ENCODE measurements at regions not wholly inside any gene's neighbourhood (a gene's known extent, or its start where the extent isn't known, plus 50 kb on each side); places are given as distances from the start of the nearest gene placed in this dataset.

GRCh38 chr7:12993025-12993424, 305.6 kb downstream of the ARL4A start:
- DNase-seq, result no peak
- H3K36me3 ChIP-seq (ENCODE audit: insufficient read depth, low read length), result no peaks in the 10 kb centered on the region
- no peaks in the 10 kb centered on the region for H3K4me1 ChIP-seq (ENCODE audit: low read length)
- no peaks in the 10 kb centered on the region for H3K9me2 ChIP-seq (replicated peaks; ENCODE audit: insufficient read depth, low read length)
- no peaks in the 10 kb centered on the region for H4K20me1 ChIP-seq (ENCODE audit: insufficient read depth, low read depth, low read length)
- H3K4me3 ChIP-seq (ENCODE audit: low read length), result no peak overlapping the region
- no peaks in the 10 kb centered on the region for H3K27me3 ChIP-seq (ENCODE audit: low read length)
- H3K9me3 ChIP-seq (ENCODE audit: low read length), result no peaks in the 10 kb centered on the region
- no peaks in the 10 kb centered on the region for H3K79me2 ChIP-seq (ENCODE audit: low read length)
- no peak overlapping the region for H3K9ac ChIP-seq (ENCODE audit: low read length)
- no peak overlapping the region for H3K27ac ChIP-seq (ENCODE audit: low read length)
- H2AFZ ChIP-seq (ENCODE audit: low read length), result no peak overlapping the region
- no peak overlapping the region for H3K4me2 ChIP-seq (ENCODE audit: low read depth, low read length, poor library complexity, severe bottlenecking)

GRCh38 chr7:12995912-12996469, 308.6 kb downstream of the ARL4A start:
- H3K9me2 ChIP-seq (replicated peaks; ENCODE audit: insufficient read depth, low read length), result no peaks in the 10 kb centered on the region
- H3K9ac ChIP-seq (ENCODE audit: low read length), result no peak overlapping the region
- no peaks in the 10 kb centered on the region for H3K79me2 ChIP-seq (ENCODE audit: low read length)
- H3K27me3 ChIP-seq (ENCODE audit: low read length), result no peaks in the 10 kb centered on the region
- H2AFZ ChIP-seq (ENCODE audit: low read length), result no peak overlapping the region
- no peaks in the 10 kb centered on the region for H3K9me3 ChIP-seq (ENCODE audit: low read length)
- H3K4me2 ChIP-seq (ENCODE audit: low read depth, low read length, poor library complexity, severe bottlenecking), result no peak overlapping the region
- no peaks in the 10 kb centered on the region for H3K36me3 ChIP-seq (ENCODE audit: insufficient read depth, low read length)
- no peaks in the 10 kb centered on the region for H3K4me1 ChIP-seq (ENCODE audit: low read length)
- no peak overlapping the region for H3K4me3 ChIP-seq (ENCODE audit: low read length)
- H3K27ac ChIP-seq (ENCODE audit: low read length), result no peak overlapping the region
- DNase-seq, result no peak
- no peaks in the 10 kb centered on the region for H4K20me1 ChIP-seq (ENCODE audit: insufficient read depth, low read depth, low read length)

DNA sequence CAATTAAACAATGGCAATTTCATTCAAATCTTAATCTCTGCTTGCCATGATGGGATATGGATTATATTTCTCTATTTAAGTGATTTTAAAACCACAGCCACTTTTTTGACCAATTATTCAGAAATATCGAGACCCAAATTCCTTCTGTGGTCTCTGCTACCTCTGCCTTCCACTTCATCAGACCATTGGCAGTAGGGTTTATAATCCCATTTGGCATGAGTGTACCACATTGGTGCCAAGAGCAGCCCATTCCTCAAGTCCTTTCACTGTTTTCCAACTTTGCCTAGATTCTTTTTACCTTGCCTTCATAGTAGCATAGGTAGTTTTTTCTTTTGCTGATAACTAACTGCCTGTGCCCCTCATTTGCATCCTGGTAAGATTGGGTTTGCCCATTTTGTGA, 319.9 kb downstream of the ARL4A start:
- Histone ChIP-seq H3K36me3 (ENCODE audit: insufficient read depth, low read length) (no peaks in the 10 kb centered on the region), H3K4me2 (ENCODE audit: low read depth, low read length, poor library complexity, severe bottlenecking) (no peak overlapping the region), H3K27ac (ENCODE audit: low read length) (no peak overlapping the region), H4K20me1 (ENCODE audit: insufficient read depth, low read depth, low read length) (no peaks in the 10 kb centered on the region), H3K79me2 (ENCODE audit: low read length) (no peaks in the 10 kb centered on the region), H3K9ac (ENCODE audit: low read length) (no peak overlapping the region), H3K9me3 (ENCODE audit: low read length) (no peaks in the 10 kb centered on the region), H2AFZ (ENCODE audit: low read length) (no peak overlapping the region), H3K9me2 (replicated peaks; ENCODE audit: insufficient read depth, low read length) (no peaks in the 10 kb centered on the region), H3K4me3 (ENCODE audit: low read length) (no peak overlapping the region), H3K4me1 (ENCODE audit: low read length) (no peaks in the 10 kb centered on the region), H3K27me3 (ENCODE audit: low read length) (no peaks in the 10 kb centered on the region; the same call in 1 of the 2 replicates)
- no peak for DNase-seq

- Histone ChIP-seq H2AFZ (ENCODE audit: low read length) (no peak overlapping the region), H3K4me2 (ENCODE audit: low read depth, low read length, poor library complexity, severe bottlenecking) (no peak overlapping the region), H3K9me3 (ENCODE audit: low read length) (no peaks in the 10 kb centered on the region), H3K27me3 (ENCODE audit: low read length) (no peaks in the 10 kb centered on the region; the same call in 1 of the 2 replicates), H3K79me2 (ENCODE audit: low read length) (no peaks in the 10 kb centered on the region), H3K9ac (ENCODE audit: low read length) (no peak overlapping the region), H3K4me1 (ENCODE audit: low read length) (no peaks in the 10 kb centered on the region), H3K36me3 (ENCODE audit: insufficient read depth, low read length) (no peaks in the 10 kb centered on the region), H3K27ac (ENCODE audit: low read length) (no peak overlapping the region), H4K20me1 (ENCODE audit: insufficient read depth, low read depth, low read length) (no peaks in the 10 kb centered on the region), H3K9me2 (replicated peaks; ENCODE audit: insufficient read depth, low read length) (no peaks in the 10 kb centered on the region), H3K4me3 (ENCODE audit: low read length) (no peak overlapping the region)
- no peak for DNase-seq
Measured at GRCh38 chr7:13009517-13009916, 322.1 kb downstream of the ARL4A start.

GRCh38 chr7:13014011-13014410, 326.6 kb downstream of the ARL4A start:
- Histone ChIP-seq H3K9me2 (replicated peaks; ENCODE audit: insufficient read depth, low read length) (no peaks in the 10 kb centered on the region), H3K27me3 (ENCODE audit: low read length) (no peaks in the 10 kb centered on the region), H4K20me1 (ENCODE audit: insufficient read depth, low read depth, low read length) (no peaks in the 10 kb centered on the region), H3K9me3 (ENCODE audit: low read length) (no peaks in the 10 kb centered on the region), H3K4me1 (ENCODE audit: low read length) (no peaks in the 10 kb centered on the region), H3K36me3 (ENCODE audit: insufficient read depth, low read length) (no peaks in the 10 kb centered on the region), H3K4me3 (ENCODE audit: low read length) (no peak overlapping the region), H3K9ac (ENCODE audit: low read length) (no peak overlapping the region), H3K4me2 (ENCODE audit: low read depth, low read length, poor library complexity, severe bottlenecking) (no peak overlapping the region), H2AFZ (ENCODE audit: low read length) (no peak overlapping the region), H3K79me2 (ENCODE audit: low read length) (no peaks in the 10 kb centered on the region), H3K27ac (ENCODE audit: low read length) (no peak overlapping the region)
- DNase-seq, result no peak

GRCh38 chr7:13016036-13016581, 328.7 kb downstream of the ARL4A start:
- no peak overlapping the region for H3K4me2 ChIP-seq (ENCODE audit: low read depth, low read length, poor library complexity, severe bottlenecking)

DNA sequence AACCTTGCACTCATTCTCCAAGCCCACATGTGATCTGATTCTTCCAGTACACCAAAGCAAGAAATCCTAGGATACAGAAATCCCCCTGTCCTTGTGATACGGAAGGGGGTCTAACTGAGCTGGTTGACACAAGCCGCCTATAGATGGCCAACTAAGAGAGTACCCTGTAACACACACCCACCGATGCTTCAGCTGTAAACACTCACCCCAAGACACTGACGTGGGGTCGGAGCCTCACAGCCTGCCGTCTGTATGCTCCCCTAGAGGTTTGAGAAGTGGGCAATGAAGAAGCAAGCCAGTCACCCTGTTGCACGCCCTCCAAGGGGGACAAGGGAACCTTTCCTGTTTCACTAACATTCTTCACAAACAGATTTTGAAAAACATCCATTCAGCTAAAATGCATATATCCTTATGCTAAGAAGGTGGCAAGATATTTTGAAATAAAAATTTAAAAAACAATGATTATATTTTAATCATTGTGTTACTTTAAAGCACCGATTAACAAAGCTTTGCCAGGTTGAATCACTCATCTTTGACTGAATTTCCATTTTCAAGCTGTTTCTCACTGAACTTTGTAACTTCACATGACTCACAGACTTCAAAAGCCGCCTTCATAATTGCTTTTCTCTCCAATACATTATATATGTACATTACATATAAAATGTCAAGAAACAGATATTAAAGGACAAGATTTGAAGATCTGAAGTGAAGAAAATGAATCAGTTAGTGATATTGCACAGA, 329.3 kb downstream of the ARL4A start:
- Histone ChIP-seq H3K4me3 (ENCODE audit: low read length) (no peak overlapping the region), H3K27ac (ENCODE audit: low read length) (no peak overlapping the region), H2AFZ (ENCODE audit: low read length) (no peak overlapping the region), H3K4me1 (ENCODE audit: low read length) (no peaks in the 10 kb centered on the region), H4K20me1 (ENCODE audit: insufficient read depth, low read depth, low read length) (no peaks in the 10 kb centered on the region), H3K36me3 (ENCODE audit: insufficient read depth, low read length) (no peaks in the 10 kb centered on the region), H3K9me3 (ENCODE audit: low read length) (no peaks in the 10 kb centered on the region), H3K4me2 (ENCODE audit: low read depth, low read length, poor library complexity, severe bottlenecking) (no peak overlapping the region), H3K9me2 (replicated peaks; ENCODE audit: insufficient read depth, low read length) (no peaks in the 10 kb centered on the region), H3K27me3 (ENCODE audit: low read length) (no peaks in the 10 kb centered on the region), H3K9ac (ENCODE audit: low read length) (no peak overlapping the region), H3K79me2 (ENCODE audit: low read length) (no peaks in the 10 kb centered on the region)
- no peak for DNase-seq

More at GRCh38 chr7:13016036-13016581, 328.7 kb downstream of the ARL4A start:
- no peak overlapping the region for H3K4me3 ChIP-seq (ENCODE audit: low read length)
- H3K79me2 ChIP-seq (ENCODE audit: low read length), result no peaks in the 10 kb centered on the region
- no peaks in the 10 kb centered on the region for H3K4me1 ChIP-seq (ENCODE audit: low read length)
- H4K20me1 ChIP-seq (ENCODE audit: insufficient read depth, low read depth, low read length), result no peaks in the 10 kb centered on the region
- DNase-seq, result no peak
- H3K27ac ChIP-seq (ENCODE audit: low read length), result no peak overlapping the region
- H3K36me3 ChIP-seq (ENCODE audit: insufficient read depth, low read length), result no peaks in the 10 kb centered on the region
- H2AFZ ChIP-seq (ENCODE audit: low read length), result no peak overlapping the region
- H3K9ac ChIP-seq (ENCODE audit: low read length), result no peak overlapping the region
- H3K9me3 ChIP-seq (ENCODE audit: low read length), result no peaks in the 10 kb centered on the region
- H3K9me2 ChIP-seq (replicated peaks; ENCODE audit: insufficient read depth, low read length), result no peaks in the 10 kb centered on the region
- no peaks in the 10 kb centered on the region for H3K27me3 ChIP-seq (ENCODE audit: low read length)

GRCh38 chr7:13017333-13017857, 330.0 kb downstream of the ARL4A start:
- Histone ChIP-seq H3K4me3 (ENCODE audit: low read length) (no peak overlapping the region), H3K79me2 (ENCODE audit: low read length) (no peaks in the 10 kb centered on the region), H3K9ac (ENCODE audit: low read length) (no peak overlapping the region), H2AFZ (ENCODE audit: low read length) (no peak overlapping the region), H3K9me3 (ENCODE audit: low read length) (no peaks in the 10 kb centered on the region), H3K27me3 (ENCODE audit: low read length) (no peaks in the 10 kb centered on the region), H3K36me3 (ENCODE audit: insufficient read depth, low read length) (no peaks in the 10 kb centered on the region), H3K9me2 (replicated peaks; ENCODE audit: insufficient read depth, low read length) (no peaks in the 10 kb centered on the region), H3K4me2 (ENCODE audit: low read depth, low read length, poor library complexity, severe bottlenecking) (no peak overlapping the region), H3K27ac (ENCODE audit: low read length) (no peak overlapping the region), H3K4me1 (ENCODE audit: low read length) (no peaks in the 10 kb centered on the region), H4K20me1 (ENCODE audit: insufficient read depth, low read depth, low read length) (no peaks in the 10 kb centered on the region)
- DNase-seq, result no peak
